Endothelial cell (in vitro differentiated cells): ENCODE measurements at regions not wholly inside any gene's neighbourhood (a gene's known extent, or its start where the extent isn't known, plus 50 kb on each side); places are given as distances from the start of the nearest gene placed in this dataset.

Experiments
- DNase-seq: peaks from one replicate; pipeline ENCODE4 v3.0.0; 2021; ENCODE audit warnings: low spot score
- H3K27ac Mint-ChIP-seq: one replicate; pipeline ENCODE4 v1.8.0; 2021; ENCODE audit warnings: mixed read lengths, inconsistent platforms; ENCODE audit not compliant: unreplicated experiment
- H3K27me3 Mint-ChIP-seq: one replicate; pipeline ENCODE4 v1.8.0; 2021; ENCODE audit warnings: mild to moderate bottlenecking, moderate library complexity, mixed read lengths, inconsistent platforms; ENCODE audit not compliant: unreplicated experiment
- H3K36me3 Mint-ChIP-seq: one replicate; pipeline ENCODE4 v1.8.0; 2021; ENCODE audit warnings: mild to moderate bottlenecking, low read depth, mixed read lengths, inconsistent platforms; ENCODE audit not compliant: unreplicated experiment
- H3K4me1 Mint-ChIP-seq: one replicate; pipeline ENCODE4 v1.8.0; 2021; ENCODE audit warnings: mild to moderate bottlenecking, mixed read lengths, inconsistent platforms; ENCODE audit not compliant: unreplicated experiment
- H3K4me3 Mint-ChIP-seq: one replicate; pipeline ENCODE4 v1.8.0; 2021; ENCODE audit warnings: mild to moderate bottlenecking, mixed read lengths, inconsistent platforms; ENCODE audit not compliant: unreplicated experiment
- H3K9me3 Mint-ChIP-seq: one replicate; pipeline ENCODE4 v1.8.0; 2021; ENCODE audit warnings: mixed read lengths, inconsistent platforms; ENCODE audit not compliant: unreplicated experiment
- CTCF ChIP-seq: fragments of 200-600 bp; sonication (generic); IDR thresholded peaks from one replicate; pipeline ENCODE4 v1.5.0; 2021; ENCODE audit warnings: antibody characterized with exemption; ENCODE audit not compliant: unreplicated experiment

GRCh38 chr3:13715961-13716360, 163.9 kb downstream of the WNT7A start:
- no peak overlapping the region for H3K4me3 Mint-ChIP-seq
- TF ChIP-seq CTCF, result no peak
- peaks cover 31% of the 10 kb centered on the region for H3K36me3 Mint-ChIP-seq
- H3K27ac Mint-ChIP-seq, result no peak overlapping the region
- H3K9me3 Mint-ChIP-seq, result peaks cover 18% of the 10 kb centered on the region
- no peaks in the 10 kb centered on the region for H3K4me1 Mint-ChIP-seq
- DNase-seq, result no peak
- H3K27me3 Mint-ChIP-seq, result peaks cover 28% of the 10 kb centered on the region

- Mint-ChIP-seq H3K27ac (no peak overlapping the region), H3K4me1 (no peaks in the 10 kb centered on the region), H3K9me3 (peaks cover 21% of the 10 kb centered on the region), H3K4me3 (no peak overlapping the region), H3K36me3 (peaks cover 37% of the 10 kb centered on the region), H3K27me3 (peaks cover 32% of the 10 kb centered on the region)
- TF ChIP-seq CTCF, result no peak
- DNase-seq, result no peak
Observed at GRCh38 chr3:13715167-13715954, 164.5 kb downstream of the WNT7A start.

- no peak for TF ChIP-seq CTCF
- Mint-ChIP-seq H3K4me3 (peak overlapping the region; percentile 7), H3K9me3 (peaks cover 28% of the 10 kb centered on the region), H3K27ac (no peak overlapping the region), H3K36me3 (peaks cover 46% of the 10 kb centered on the region), H3K4me1 (no peaks in the 10 kb centered on the region), H3K27me3 (peaks cover 40% of the 10 kb centered on the region)
- DNase-seq, result no peak
Observed at GRCh38 chr3:13714251-13714916, 165.5 kb downstream of the FBLN2 start.

GRCh38 chr3:13713396-13713795, 164.5 kb downstream of the FBLN2 start:
- H3K36me3 Mint-ChIP-seq, result peaks cover 56% of the 10 kb centered on the region
- H3K4me1 Mint-ChIP-seq, result no peaks in the 10 kb centered on the region
- H3K9me3 Mint-ChIP-seq, result peaks cover 35% of the 10 kb centered on the region
- DNase-seq, result no peak
- H3K27ac Mint-ChIP-seq, result no peak overlapping the region
- H3K27me3 Mint-ChIP-seq, result peaks cover 43% of the 10 kb centered on the region
- no peak overlapping the region for H3K4me3 Mint-ChIP-seq
- TF ChIP-seq CTCF, result no peak

GRCh38 chr3:13712682-13713180, 163.8 kb downstream of the FBLN2 start:
- Mint-ChIP-seq H3K4me1 (no peaks in the 10 kb centered on the region), H3K27me3 (peaks cover 46% of the 10 kb centered on the region), H3K36me3 (peaks cover 61% of the 10 kb centered on the region), H3K4me3 (peak overlapping the region; percentile 51), H3K9me3 (peaks cover 41% of the 10 kb centered on the region), H3K27ac (no peak overlapping the region)
- TF ChIP-seq CTCF, result no peak
- no peak for DNase-seq
